ENCODE measurements at regions not wholly inside any gene's neighbourhood (a gene's known extent, or its start where the extent isn't known, plus 50 kb on each side); places are given as distances from the start of the nearest gene placed in this dataset.

GRCh38 chr21:38913120-38913892 lies 107.6 kb downstream of the ETS2 start:
- peaks cover 9% of the 10 kb centered on the region for H3F3A ChIP-seq (replicated peaks; ENCODE audit: low read depth)
- Mint-ChIP-seq H3K36me3 (ENCODE audit: low read depth) (no peaks in the 10 kb centered on the region), H3K4me1 (peaks cover 20% of the 10 kb centered on the region), H3K9me3 (no peaks in the 10 kb centered on the region), H3K4me3 (no peak overlapping the region; the same call in 2 of the 3 replicates), H3K27me3 (ENCODE audit: insufficient read depth, low read depth, poor library complexity) (peaks cover 6% of the 10 kb centered on the region), H3K27ac (no peak overlapping the region)
- TF ChIP-seq CTCF (conservative IDR thresholded peaks at IDR 0.05; ENCODE audit: low read depth in 2 of 2) (no peak), ETS1 (IDR thresholded peaks at IDR 0.05) (no peak), ZNF114 (CRISPR knock-in tag; IDR thresholded peaks at IDR 0.05) (no peak), POLR2AphosphoS5 (IDR thresholded peaks at IDR 0.05; ENCODE audit: low read depth) (no peak), REST (IDR thresholded peaks at IDR 0.05; ENCODE audit: unreplicated experiment) (no peak)
- no peak overlapping the region for H3K27ac ChIP-seq (ENCODE audit: low read depth)
- peaks cover 20% of the 10 kb centered on the region for H3K4me1 ChIP-seq (ENCODE audit: insufficient read depth)
- peak overlapping the region; percentile 58 for H3K4me3 ChIP-seq
- no peaks in the 10 kb centered on the region for H4K20me1 ChIP-seq (replicated peaks; ENCODE audit: insufficient read depth)
- peak overlapping the region; percentile 83 for H3K4me2 ChIP-seq
- H3K36me3 ChIP-seq (ENCODE audit: insufficient read depth) = no peaks in the 10 kb centered on the region
- no peaks in the 10 kb centered on the region; the same call in 1 of the 2 replicates for H3K9me2 ChIP-seq (ENCODE audit: insufficient read depth)
- DNase-seq (ENCODE audit: low spot score) (peak; percentile 78), ATAC-seq (peak; percentile 86)
- H2AFZ ChIP-seq = peak overlapping the region; percentile 96
- H3K79me2 ChIP-seq (replicated peaks; ENCODE audit: insufficient read depth) = no peaks in the 10 kb centered on the region
- peaks cover 9% of the 10 kb centered on the region; the same call in 1 of the 2 replicates for H3K27me3 ChIP-seq (ENCODE audit: insufficient read depth)

DNA sequence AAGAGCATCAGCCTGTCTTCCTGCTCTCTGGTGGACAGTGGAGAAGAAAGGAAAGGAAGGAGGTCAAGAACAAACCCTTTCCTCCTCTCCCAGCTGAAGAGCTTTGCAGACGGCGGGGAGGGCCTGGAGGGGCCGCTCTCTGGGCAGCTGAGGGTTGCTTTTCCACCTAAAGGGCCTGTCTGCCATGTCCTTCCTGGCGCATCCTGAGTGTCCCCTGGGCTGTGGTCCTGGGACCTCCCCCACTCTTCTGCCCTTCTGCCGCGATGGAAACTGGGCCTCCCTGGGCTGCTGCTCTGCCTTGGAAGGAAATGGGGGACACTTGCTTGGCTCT lies 107.0 kb downstream of the ETS2 start:
- no peaks in the 10 kb centered on the region for H3K36me3 Mint-ChIP-seq (ENCODE audit: low read depth)
- no peak overlapping the region for H3K27ac Mint-ChIP-seq
- no peaks in the 10 kb centered on the region for H3K79me2 ChIP-seq (replicated peaks; ENCODE audit: insufficient read depth)
- TF ChIP-seq ZNF114 (CRISPR knock-in tag; IDR thresholded peaks at IDR 0.05) = no peak
- TF ChIP-seq NANOG (IDR thresholded peaks at IDR 0.05; ENCODE audit: borderline replicate concordance) = no peak
- TF ChIP-seq CTCF (conservative IDR thresholded peaks at IDR 0.05; ENCODE audit: low read depth in 2 of 2) = no peak
- H3K27me3 ChIP-seq (ENCODE audit: insufficient read depth) = peaks cover 9% of the 10 kb centered on the region; the same call in 1 of the 2 replicates
- H3K4me2 ChIP-seq = peak overlapping the region; percentile 83
- peaks cover 9% of the 10 kb centered on the region for H3F3A ChIP-seq (replicated peaks; ENCODE audit: low read depth)
- H3K4me3 ChIP-seq = peak overlapping the region; percentile 58
- H3K4me1 ChIP-seq (ENCODE audit: insufficient read depth) = peaks cover 20% of the 10 kb centered on the region
- no peaks in the 10 kb centered on the region; the same call in 1 of the 2 replicates for H3K9me2 ChIP-seq (ENCODE audit: insufficient read depth)
- H3K9me3 Mint-ChIP-seq = no peaks in the 10 kb centered on the region
- H3K27me3 Mint-ChIP-seq (ENCODE audit: insufficient read depth, low read depth, poor library complexity) = peaks cover 6% of the 10 kb centered on the region
- DNase-seq (ENCODE audit: low spot score) = no peak
- peaks cover 20% of the 10 kb centered on the region for H3K4me1 Mint-ChIP-seq
- peak overlapping the region; percentile 96 for H2AFZ ChIP-seq
- H3K27ac ChIP-seq (ENCODE audit: low read depth) = no peak overlapping the region
- H4K20me1 ChIP-seq (replicated peaks; ENCODE audit: insufficient read depth) = no peaks in the 10 kb centered on the region
- no peak overlapping the region; the same call in 2 of the 3 replicates for H3K4me3 Mint-ChIP-seq
- peak; percentile 43 for ATAC-seq
- no peaks in the 10 kb centered on the region for H3K36me3 ChIP-seq (ENCODE audit: insufficient read depth)
